ENCODE measurements at regions not wholly inside any gene's neighbourhood (a gene's known extent, or its start where the extent isn't known, plus 50 kb on each side); places are given as distances from the start of the nearest gene placed in this dataset.

- no peak overlapping the region for H3K27ac Mint-ChIP-seq
- no peaks in the 10 kb centered on the region for H3K9me3 Mint-ChIP-seq
- H3K27me3 Mint-ChIP-seq = no peaks in the 10 kb centered on the region
- POLR2A ChIA-PET = no interaction called here
- CTCF ChIA-PET = no interaction called here
- no peaks in the 10 kb centered on the region for H3K4me1 Mint-ChIP-seq
- DNase-seq = no peak
- H3K4me3 Mint-ChIP-seq = no peak overlapping the region
- H3K36me3 Mint-ChIP-seq (ENCODE audit: low read depth) = no peaks in the 10 kb centered on the region
Observed at GRCh38 chr2:6759689-6760088, 106.0 kb downstream of the CMPK2 start.

DNA sequence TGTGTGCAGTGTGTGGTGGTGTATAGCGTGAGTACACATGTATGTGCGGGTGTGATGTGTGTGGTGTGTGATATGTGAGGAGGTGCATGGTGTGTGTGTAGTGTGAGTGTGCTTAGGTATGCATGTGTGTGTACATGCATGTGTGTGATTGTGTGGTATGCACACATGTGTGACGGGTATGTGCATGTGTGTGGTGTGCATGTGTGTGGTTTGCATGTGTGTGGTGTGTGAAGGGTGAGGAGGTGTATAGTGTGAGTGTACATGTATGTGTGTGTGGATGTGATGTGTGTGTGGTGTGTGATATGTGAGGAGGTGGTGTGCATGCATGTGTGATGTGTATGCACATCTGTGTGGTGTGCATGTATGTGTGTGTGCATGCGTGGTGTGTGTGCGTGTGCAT, 105.6 kb downstream of the CMPK2 start:
- ChIA-PET CTCF (interaction anchor here (2.1 kb wide), 1 partner anchor 12 kb away, joined by 5 read pairs; no protein-coding TSS in a partner anchor), POLR2A (no interaction called here)
- Mint-ChIP-seq H3K4me1 (no peaks in the 10 kb centered on the region), H3K27ac (no peak overlapping the region), H3K9me3 (no peaks in the 10 kb centered on the region), H3K36me3 (ENCODE audit: low read depth) (no peaks in the 10 kb centered on the region), H3K27me3 (no peaks in the 10 kb centered on the region), H3K4me3 (no peak overlapping the region)
- no peak for DNase-seq

DNA sequence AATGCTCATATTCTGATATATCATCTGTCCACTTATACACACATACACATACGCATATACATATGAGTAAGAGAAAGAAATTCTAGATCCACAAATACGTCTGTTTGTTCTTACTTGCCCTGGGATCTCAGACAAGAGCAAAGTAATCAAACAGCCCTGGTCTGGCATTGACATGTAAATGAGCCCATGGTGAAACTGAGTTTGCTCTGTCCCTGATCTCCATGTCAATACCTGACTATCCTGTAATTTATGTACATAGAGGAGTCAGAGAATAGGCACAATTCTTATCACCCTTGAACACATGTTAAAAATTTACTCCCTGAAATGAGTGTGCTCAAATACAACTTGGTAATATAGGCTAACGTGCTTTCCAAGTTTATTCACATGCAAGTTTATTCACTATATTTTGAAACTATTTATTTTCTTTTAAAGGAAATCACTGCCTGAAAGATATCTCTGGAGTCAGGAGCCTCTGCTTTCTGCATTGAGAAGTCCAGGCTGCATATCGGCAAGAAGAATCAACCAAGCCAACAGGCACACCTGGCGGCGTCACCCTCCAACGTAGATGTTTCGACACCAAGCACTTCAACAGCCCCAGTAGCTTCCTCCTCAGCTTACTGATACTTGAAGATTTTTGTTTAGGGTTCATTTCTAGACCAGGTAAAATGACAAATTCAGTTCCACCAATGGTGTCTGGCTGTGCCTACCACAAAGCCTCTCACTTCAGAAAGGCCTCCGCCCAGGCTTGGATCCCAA, 100.6 kb downstream of the CMPK2 start:
- Mint-ChIP-seq H3K9me3 (no peaks in the 10 kb centered on the region), H3K27ac (no peak overlapping the region), H3K4me1 (no peaks in the 10 kb centered on the region), H3K27me3 (no peaks in the 10 kb centered on the region), H3K36me3 (ENCODE audit: low read depth) (no peaks in the 10 kb centered on the region), H3K4me3 (no peak overlapping the region)
- ChIA-PET POLR2A (no interaction called here), CTCF (no interaction called here)
- DNase-seq = no peak

DNA sequence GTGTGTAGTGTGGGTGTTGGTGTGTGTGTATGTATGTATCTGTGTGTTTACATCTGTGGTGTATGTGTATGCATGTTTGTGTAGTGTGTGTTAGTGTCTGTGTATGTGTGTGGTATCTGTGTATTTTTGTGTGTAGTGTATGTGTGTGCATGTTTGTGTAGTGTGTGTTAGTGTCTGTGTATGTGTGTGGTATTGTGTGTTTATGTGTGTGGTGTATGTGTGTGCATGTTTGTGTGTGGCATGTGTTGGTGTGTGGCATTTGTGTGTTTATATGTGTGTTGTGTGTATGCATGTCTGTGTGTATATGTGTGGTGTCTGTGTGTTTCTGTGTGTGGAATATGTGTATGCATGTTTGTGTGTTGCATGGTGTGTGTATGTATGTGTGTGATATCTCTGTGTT, 96.4 kb downstream of the CMPK2 start:
- ChIA-PET CTCF (no interaction called here), POLR2A (no interaction called here)
- peaks cover 1% of the 10 kb centered on the region for H3K4me1 Mint-ChIP-seq
- no peak for DNase-seq
- no peak overlapping the region for H3K4me3 Mint-ChIP-seq
- H3K27ac Mint-ChIP-seq = no peak overlapping the region
- no peaks in the 10 kb centered on the region for H3K9me3 Mint-ChIP-seq
- H3K36me3 Mint-ChIP-seq (ENCODE audit: low read depth) = no peaks in the 10 kb centered on the region
- peaks cover 16% of the 10 kb centered on the region for H3K27me3 Mint-ChIP-seq

GRCh38 chr2:6770006-6770405, 95.7 kb downstream of the CMPK2 start:
- no peaks in the 10 kb centered on the region for H3K36me3 Mint-ChIP-seq (ENCODE audit: low read depth)
- H3K4me3 Mint-ChIP-seq = no peak overlapping the region
- H3K27ac Mint-ChIP-seq = no peak overlapping the region
- CTCF ChIA-PET = no interaction called here
- POLR2A ChIA-PET = no interaction called here
- no peak for DNase-seq
- peaks cover 1% of the 10 kb centered on the region for H3K4me1 Mint-ChIP-seq
- peaks cover 19% of the 10 kb centered on the region for H3K27me3 Mint-ChIP-seq
- no peaks in the 10 kb centered on the region for H3K9me3 Mint-ChIP-seq

- Mint-ChIP-seq H3K36me3 (ENCODE audit: low read depth) (no peaks in the 10 kb centered on the region), H3K4me3 (no peak overlapping the region), H3K27ac (no peak overlapping the region), H3K9me3 (no peaks in the 10 kb centered on the region), H3K27me3 (peaks cover 24% of the 10 kb centered on the region), H3K4me1 (peaks cover 1% of the 10 kb centered on the region)
- no peak for DNase-seq
- ChIA-PET POLR2A (no interaction called here), CTCF (interaction anchor here (0.5 to 1.5 kb wide), 6 partner anchors 11 to 1055 kb away, joined by 3 to 5 read pairs (median 4); no protein-coding TSS in a partner anchor)
Observed at GRCh38 chr2:6771634-6772611, 93.8 kb downstream of the CMPK2 start.

- Mint-ChIP-seq H3K9me3 (no peaks in the 10 kb centered on the region), H3K27ac (no peak overlapping the region), H3K36me3 (ENCODE audit: low read depth) (no peaks in the 10 kb centered on the region), H3K27me3 (peaks cover 29% of the 10 kb centered on the region), H3K4me1 (peaks cover 1% of the 10 kb centered on the region), H3K4me3 (no peak overlapping the region)
- POLR2A ChIA-PET = no interaction called here
- CTCF ChIA-PET = interaction anchor here (0.6 to 1.5 kb wide), 10 partner anchors 8 to 344 kb away, joined by 3 to 6 read pairs (median 4); no protein-coding TSS in a partner anchor
- peak; percentile 68 for DNase-seq
Observed at GRCh38 chr2:6773007-6773693, 92.6 kb downstream of the CMPK2 start.

GRCh38 chr2:6773694-6774044, 92.0 kb downstream of the CMPK2 start:
- Mint-ChIP-seq H3K4me3 (no peak overlapping the region), H3K4me1 (peaks cover 1% of the 10 kb centered on the region)

GRCh38 chr2:6776125-6776524, 89.6 kb downstream of the CMPK2 start:
- Mint-ChIP-seq H3K27ac (no peak overlapping the region), H3K4me1 (peaks cover 4% of the 10 kb centered on the region), H3K9me3 (no peaks in the 10 kb centered on the region), H3K36me3 (ENCODE audit: low read depth) (no peaks in the 10 kb centered on the region), H3K27me3 (peaks cover 29% of the 10 kb centered on the region), H3K4me3 (no peak overlapping the region)
- CTCF ChIA-PET = no interaction called here
- POLR2A ChIA-PET = no interaction called here
- DNase-seq = no peak

More at GRCh38 chr2:6773694-6774044, 92.0 kb downstream of the CMPK2 start:
- no peaks in the 10 kb centered on the region for H3K36me3 Mint-ChIP-seq (ENCODE audit: low read depth)
- H3K27ac Mint-ChIP-seq = no peak overlapping the region
- POLR2A ChIA-PET = no interaction called here
- peaks cover 29% of the 10 kb centered on the region for H3K27me3 Mint-ChIP-seq
- CTCF ChIA-PET = interaction anchor here (1.1 to 1.4 kb wide), 2 partner anchors 19 to 22 kb away, joined by 5 read pairs; no protein-coding TSS in a partner anchor
- no peaks in the 10 kb centered on the region for H3K9me3 Mint-ChIP-seq
- no peak for DNase-seq

- CTCF ChIA-PET = no interaction called here
- Mint-ChIP-seq H3K4me3 (no peak overlapping the region), H3K9me3 (no peaks in the 10 kb centered on the region), H3K27me3 (peaks cover 25% of the 10 kb centered on the region), H3K36me3 (ENCODE audit: low read depth) (no peaks in the 10 kb centered on the region), H3K27ac (no peak overlapping the region), H3K4me1 (peaks cover 5% of the 10 kb centered on the region)
- DNase-seq = no peak
- POLR2A ChIA-PET = no interaction called here
Observed at GRCh38 chr2:6777626-6778025, 88.1 kb downstream of the CMPK2 start.

- peaks cover 5% of the 10 kb centered on the region for H3K27me3 Mint-ChIP-seq
- no peak overlapping the region for H3K27ac Mint-ChIP-seq
- no peak for DNase-seq
- ChIA-PET POLR2A (no interaction called here), CTCF (interaction anchor here (1.0 kb wide), 1 partner anchor 8 kb away, joined by 3 read pairs; no protein-coding TSS in a partner anchor)
- no peak overlapping the region for H3K4me3 Mint-ChIP-seq
- H3K36me3 Mint-ChIP-seq (ENCODE audit: low read depth) = no peaks in the 10 kb centered on the region
- H3K4me1 Mint-ChIP-seq = peaks cover 4% of the 10 kb centered on the region
- H3K9me3 Mint-ChIP-seq = no peaks in the 10 kb centered on the region
Observed at GRCh38 chr2:6780765-6781274, 84.9 kb downstream of the CMPK2 start.

DNA sequence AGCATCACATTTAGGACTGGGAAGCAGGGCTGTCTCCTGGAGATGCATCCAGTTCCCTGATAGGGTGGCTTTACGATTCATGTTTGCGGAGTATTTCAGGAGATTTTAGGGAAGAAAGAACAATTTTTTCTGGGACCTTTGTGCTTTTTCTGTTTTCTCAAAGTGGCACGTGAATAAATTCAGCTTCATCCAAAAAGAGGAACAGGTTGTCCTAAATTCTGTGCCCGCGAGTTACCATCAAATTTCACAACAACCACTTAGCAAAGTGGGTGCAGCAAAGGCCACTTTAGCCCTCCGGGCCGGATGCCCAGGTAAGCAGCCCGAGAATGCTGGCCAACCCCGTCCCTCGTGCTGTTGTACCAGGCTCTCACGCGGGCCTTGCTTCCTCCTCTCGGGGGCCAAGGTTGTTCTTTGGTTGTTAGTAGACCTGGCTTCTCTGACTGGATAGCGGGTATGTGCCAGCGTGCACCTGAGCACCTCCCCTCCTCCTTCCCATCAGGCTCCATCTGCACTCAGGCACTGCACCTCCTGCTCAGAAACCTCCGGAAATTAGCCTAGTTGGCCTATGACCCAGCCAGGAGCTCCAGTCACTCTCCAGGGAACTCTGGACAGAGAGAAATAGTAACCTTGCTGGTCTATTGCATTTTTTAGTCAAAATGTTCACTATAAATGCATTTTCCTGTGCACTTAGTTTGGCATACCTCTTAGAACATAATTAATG, 83.0 kb downstream of the CMPK2 start:
- no peak overlapping the region for H3K4me3 Mint-ChIP-seq
- no peak for DNase-seq
- no peaks in the 10 kb centered on the region for H3K36me3 Mint-ChIP-seq (ENCODE audit: low read depth)
- ChIA-PET CTCF (no interaction called here), POLR2A (no interaction called here)
- no peaks in the 10 kb centered on the region for H3K9me3 Mint-ChIP-seq
- H3K27me3 Mint-ChIP-seq = peaks cover 5% of the 10 kb centered on the region
- H3K27ac Mint-ChIP-seq = no peak overlapping the region
- H3K4me1 Mint-ChIP-seq = peaks cover 4% of the 10 kb centered on the region
